ENCODE measurements at regions not wholly inside any gene's neighbourhood (a gene's known extent, or its start where the extent isn't known, plus 50 kb on each side); places are given as distances from the start of the nearest gene placed in this dataset.

- TF ChIP-seq CTCF (IDR thresholded peaks at IDR 0.05; ENCODE audit: insufficient read depth, low read length) (no peak), REST (IDR thresholded peaks at IDR 0.05; ENCODE audit: insufficient replicate concordance, low read depth) (no peak), POLR2AphosphoS5 (IDR thresholded peaks at IDR 0.05; ENCODE audit: low read depth) (no peak)
Measured at GRCh38 chr7:156061689-156062255, 249.5 kb upstream of the SHH start.
